ENCODE measurements at regions not wholly inside any gene's neighbourhood (a gene's known extent, or its start where the extent isn't known, plus 50 kb on each side); places are given as distances from the start of the nearest gene placed in this dataset.

- WGBS (ENCODE audit: insufficient coverage) = 93% methylated on average over 2 of the region's 4 CpGs
- POLR2A ChIA-PET = no interaction called here
- Mint-ChIP-seq H3K27ac (no peak overlapping the region), H3K27me3 (no peaks in the 10 kb centered on the region), H3K4me1 (no peaks in the 10 kb centered on the region), H3K9me3 (ENCODE audit: insufficient read depth) (no peaks in the 10 kb centered on the region), H3K4me3 (no peak overlapping the region)
- CTCF ChIA-PET = no interaction called here
- H2AFZ ChIP-seq (ENCODE audit: insufficient read depth, low read depth, low read length, poor library complexity, severe bottlenecking) = no peak overlapping the region
- no peaks in the 10 kb centered on the region for H3K27me3 ChIP-seq (replicated peaks in 1 of 4; ENCODE audit: control extremely low read depth in 1 of 4, control insufficient read depth in 3 of 4, insufficient read depth in 4 of 4, low read length in 3 of 4)
- H4K20me1 ChIP-seq (ENCODE audit: control insufficient read depth, insufficient read depth, low read length, poor library complexity, severe bottlenecking) = no peaks in the 10 kb centered on the region
- H3K4me2 ChIP-seq (replicated peaks; ENCODE audit: low read depth, low read length, poor library complexity, severe bottlenecking) = no peak overlapping the region
- H3K36me3 ChIP-seq (replicated peaks in 1 of 2; ENCODE audit: control extremely low read depth in 1 of 2, control insufficient read depth in 1 of 2, extremely low read depth in 1 of 2, insufficient read depth in 2 of 2, low read length in 1 of 2) = no peaks in the 10 kb centered on the region
- no peak overlapping the region for H3K9ac ChIP-seq (ENCODE audit: low read length)
- H3K4me1 ChIP-seq (ENCODE audit: control insufficient read depth in 2 of 2, insufficient read depth in 2 of 2, low read length in 2 of 2) = no peaks in the 10 kb centered on the region
- TF ChIP-seq CTCF (IDR thresholded peaks at IDR 0.05) = no peak
- TF ChIP-seq EZH2 (IDR thresholded peaks at IDR 0.05; ENCODE audit: borderline replicate concordance, insufficient read depth, low read depth, low read length, poor library complexity, severe bottlenecking) = no peak
- DNase-seq (no peak), ATAC-seq (ENCODE audit: low read depth) (no peak)
- no peaks in the 10 kb centered on the region for H3K79me2 ChIP-seq (ENCODE audit: control insufficient read depth, insufficient read depth, low read length)
- H3K9me3 ChIP-seq (ENCODE audit: control extremely low read depth in 1 of 3, control insufficient read depth in 2 of 3, insufficient read depth in 1 of 3, low read length in 2 of 3) = no peaks in the 10 kb centered on the region
- H3K4me3 ChIP-seq (ENCODE audit: control extremely low read depth in 1 of 5, extremely low read depth in 1 of 5, insufficient read depth in 1 of 5, low read depth in 2 of 5, low read length in 4 of 5) = no peak overlapping the region
- intact Hi-C loops (cut with micrococcal nuclease) = no loop called here
- no peak overlapping the region for H3K27ac ChIP-seq (ENCODE audit: low read length in 2 of 2)
Measured at GRCh38 chr9:85276741-85277140, 465.0 kb downstream of the AGTPBP1 start.

- intact Hi-C loops (cut with micrococcal nuclease) = no loop called here
- Mint-ChIP-seq H3K4me1 (no peaks in the 10 kb centered on the region), H3K9me3 (ENCODE audit: insufficient read depth) (no peaks in the 10 kb centered on the region)
Measured at GRCh38 chr9:85269811-85270210, 471.9 kb downstream of the AGTPBP1 start.

More at GRCh38 chr9:85269811-85270210, 471.9 kb downstream of the AGTPBP1 start:
- Histone ChIP-seq H3K9me3 (ENCODE audit: control extremely low read depth in 1 of 3, control insufficient read depth in 2 of 3, insufficient read depth in 1 of 3, low read length in 2 of 3) (no peaks in the 10 kb centered on the region), H3K4me1 (ENCODE audit: control insufficient read depth in 2 of 2, insufficient read depth in 2 of 2, low read length in 2 of 2) (no peaks in the 10 kb centered on the region), H2AFZ (ENCODE audit: insufficient read depth, low read depth, low read length, poor library complexity, severe bottlenecking) (no peak overlapping the region), H4K20me1 (ENCODE audit: control insufficient read depth, insufficient read depth, low read length, poor library complexity, severe bottlenecking) (no peaks in the 10 kb centered on the region), H3K27ac (ENCODE audit: low read length in 2 of 2) (no peak overlapping the region), H3K36me3 (replicated peaks in 1 of 2; ENCODE audit: control extremely low read depth in 1 of 2, control insufficient read depth in 1 of 2, extremely low read depth in 1 of 2, insufficient read depth in 2 of 2, low read length in 1 of 2) (no peaks in the 10 kb centered on the region), H3K9ac (ENCODE audit: low read length) (no peak overlapping the region), H3K4me3 (ENCODE audit: control extremely low read depth in 1 of 5, extremely low read depth in 1 of 5, insufficient read depth in 1 of 5, low read depth in 2 of 5, low read length in 4 of 5) (no peak overlapping the region), H3K27me3 (replicated peaks in 1 of 4; ENCODE audit: control extremely low read depth in 1 of 4, control insufficient read depth in 3 of 4, insufficient read depth in 4 of 4, low read length in 3 of 4) (no peaks in the 10 kb centered on the region), H3K4me2 (replicated peaks; ENCODE audit: low read depth, low read length, poor library complexity, severe bottlenecking) (no peak overlapping the region), H3K79me2 (ENCODE audit: control insufficient read depth, insufficient read depth, low read length) (no peaks in the 10 kb centered on the region)
- H3K4me3 Mint-ChIP-seq = no peak overlapping the region
- no peaks in the 10 kb centered on the region for H3K27me3 Mint-ChIP-seq
- H3K27ac Mint-ChIP-seq = no peak overlapping the region
- ATAC-seq (ENCODE audit: low read depth) = no peak
- TF ChIP-seq CTCF (IDR thresholded peaks at IDR 0.05) (no peak), EZH2 (IDR thresholded peaks at IDR 0.05; ENCODE audit: borderline replicate concordance, insufficient read depth, low read depth, low read length, poor library complexity, severe bottlenecking) (no peak)
- POLR2A ChIA-PET = no interaction called here
- WGBS (ENCODE audit: insufficient coverage) = 76% methylated on average over 3 of the region's 7 CpGs
- CTCF ChIA-PET = no interaction called here
- DNase-seq = no peak

Measured in B cell (primary cell).